22Rv1 (cell line): ENCODE measurements at regions not wholly inside any gene's neighbourhood (a gene's known extent, or its start where the extent isn't known, plus 50 kb on each side); places are given as distances from the start of the nearest gene placed in this dataset.

Experiments
- ZFX ChIP-seq: fragments of 450-650 bp; IDR thresholded peaks from 2 replicates; pipeline ENCODE4 v1.6.1; 2017; ENCODE audit warnings: antibody characterized with exemption, borderline replicate concordance
- TF ChIP-seq, protein P1 (sequence below): fragments of 450-650 bp; IDR thresholded peaks from 2 replicates; pipeline ENCODE4 v1.5.1; 2017; ENCODE audit warnings: mild to moderate bottlenecking

DNA sequence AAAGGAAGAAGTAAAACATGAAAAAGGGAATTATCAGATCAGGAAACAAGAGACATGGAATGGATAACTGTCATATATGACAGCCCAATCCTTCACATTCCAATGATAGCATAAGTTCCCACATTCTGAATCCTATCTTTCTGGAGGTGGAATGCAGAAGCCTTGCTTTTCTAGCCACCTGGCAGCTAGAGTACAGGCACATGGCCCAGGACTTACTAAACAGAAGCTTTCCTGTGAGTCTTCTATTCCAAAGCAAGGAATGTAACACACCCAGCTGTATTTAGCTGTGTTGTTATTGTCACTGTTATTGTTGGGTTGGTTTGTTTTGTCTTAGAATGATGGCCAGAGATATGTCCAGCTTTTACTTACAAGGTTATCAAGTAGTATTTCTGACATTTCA, 780.5 kb upstream of the ZNF608 start:
- TF ChIP-seq, protein P1, sequence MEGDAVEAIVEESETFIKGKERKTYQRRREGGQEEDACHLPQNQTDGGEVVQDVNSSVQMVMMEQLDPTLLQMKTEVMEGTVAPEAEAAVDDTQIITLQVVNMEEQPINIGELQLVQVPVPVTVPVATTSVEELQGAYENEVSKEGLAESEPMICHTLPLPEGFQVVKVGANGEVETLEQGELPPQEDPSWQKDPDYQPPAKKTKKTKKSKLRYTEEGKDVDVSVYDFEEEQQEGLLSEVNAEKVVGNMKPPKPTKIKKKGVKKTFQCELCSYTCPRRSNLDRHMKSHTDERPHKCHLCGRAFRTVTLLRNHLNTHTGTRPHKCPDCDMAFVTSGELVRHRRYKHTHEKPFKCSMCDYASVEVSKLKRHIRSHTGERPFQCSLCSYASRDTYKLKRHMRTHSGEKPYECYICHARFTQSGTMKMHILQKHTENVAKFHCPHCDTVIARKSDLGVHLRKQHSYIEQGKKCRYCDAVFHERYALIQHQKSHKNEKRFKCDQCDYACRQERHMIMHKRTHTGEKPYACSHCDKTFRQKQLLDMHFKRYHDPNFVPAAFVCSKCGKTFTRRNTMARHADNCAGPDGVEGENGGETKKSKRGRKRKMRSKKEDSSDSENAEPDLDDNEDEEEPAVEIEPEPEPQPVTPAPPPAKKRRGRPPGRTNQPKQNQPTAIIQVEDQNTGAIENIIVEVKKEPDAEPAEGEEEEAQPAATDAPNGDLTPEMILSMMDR: no peak
- no peak for TF ChIP-seq ZFX
